ENCODE measurements at regions not wholly inside any gene's neighbourhood (a gene's known extent, or its start where the extent isn't known, plus 50 kb on each side); places are given as distances from the start of the nearest gene placed in this dataset.
"Not testable (repeated sequence)": the region's sequence is repeated elsewhere in the genome, so short reads cannot be mapped to it uniquely, and the experiment has no call there.

- H3K36me3 ChIP-seq = no peaks in the 10 kb centered on the region
- H3K4me1 ChIP-seq = no peaks in the 10 kb centered on the region
- no peak for TF ChIP-seq CTCF (IDR thresholded peaks at IDR 0.05; ENCODE audit: borderline replicate concordance)
- peaks cover 81% of the 10 kb centered on the region for H3K27me3 ChIP-seq (ENCODE audit: low read depth)
- no peak overlapping the region for H3K27ac ChIP-seq (replicated peaks)
- no peaks in the 10 kb centered on the region for H3K9me3 ChIP-seq (replicated peaks)
- intact Hi-C loops (cut with micrococcal nuclease) = no loop called here
- DNase-seq = no peak
- H3K4me3 ChIP-seq = no peak overlapping the region
Observed at GRCh38 chr14:106067935-106068334, 541.6 kb downstream of the TMEM121 start.

GRCh38 chr14:106069804-106070625 is 543.6 kb downstream of the TMEM121 start:
- Histone ChIP-seq H3K4me1 (no peaks in the 10 kb centered on the region), H3K27me3 (ENCODE audit: low read depth) (peaks cover 63% of the 10 kb centered on the region), H3K4me3 (no peak overlapping the region), H3K9me3 (replicated peaks) (no peaks in the 10 kb centered on the region), H3K36me3 (no peaks in the 10 kb centered on the region), H3K27ac (replicated peaks) (no peak overlapping the region)
- no peak for DNase-seq
- intact Hi-C loops (cut with micrococcal nuclease) = no loop called here
- TF ChIP-seq CTCF (IDR thresholded peaks at IDR 0.05; ENCODE audit: borderline replicate concordance) = no peak

- no peaks in the 10 kb centered on the region for H3K4me1 ChIP-seq
Observed at GRCh38 chr14:106080922-106081321, 554.5 kb downstream of the TMEM121 start.

GRCh38 chr14:106081721-106082120 is 555.3 kb downstream of the TMEM121 start:
- H3K4me3 ChIP-seq; DNase-seq; H3K27me3 ChIP-seq (ENCODE audit: low read depth); H3K9me3 ChIP-seq (replicated peaks); H3K27ac ChIP-seq (replicated peaks); H3K36me3 ChIP-seq; H3K4me1 ChIP-seq; intact Hi-C loops (cut with micrococcal nuclease): not testable (repeated sequence)

More at GRCh38 chr14:106080922-106081321, 554.5 kb downstream of the TMEM121 start:
- DNase-seq = no peak
- no peak for TF ChIP-seq CTCF (IDR thresholded peaks at IDR 0.05; ENCODE audit: borderline replicate concordance)
- Histone ChIP-seq H3K4me3 (no peak overlapping the region), H3K27ac (replicated peaks) (no peak overlapping the region), H3K9me3 (replicated peaks) (no peaks in the 10 kb centered on the region), H3K27me3 (ENCODE audit: low read depth) (no peaks in the 10 kb centered on the region), H3K36me3 (no peaks in the 10 kb centered on the region)
- intact Hi-C loops (cut with micrococcal nuclease) = no loop called here

GRCh38 chr14:106083082-106083481 is 556.7 kb downstream of the TMEM121 start:
- H3K4me1 ChIP-seq = no peaks in the 10 kb centered on the region
- DNase-seq = no peak
- no peak overlapping the region for H3K27ac ChIP-seq (replicated peaks)
- intact Hi-C loops (cut with micrococcal nuclease) = no loop called here
- TF ChIP-seq CTCF (IDR thresholded peaks at IDR 0.05; ENCODE audit: borderline replicate concordance) = no peak
- no peaks in the 10 kb centered on the region for H3K9me3 ChIP-seq (replicated peaks)
- H3K4me3 ChIP-seq = no peak overlapping the region
- H3K27me3 ChIP-seq (ENCODE audit: low read depth) = no peaks in the 10 kb centered on the region
- H3K36me3 ChIP-seq = no peaks in the 10 kb centered on the region

GRCh38 chr14:106087837-106088236 is 561.5 kb downstream of the TMEM121 start:
- H3K4me3 ChIP-seq = no peak overlapping the region
- H3K4me1 ChIP-seq = no peaks in the 10 kb centered on the region
- H3K27me3 ChIP-seq (ENCODE audit: low read depth) = no peaks in the 10 kb centered on the region
- H3K27ac ChIP-seq (replicated peaks) = no peak overlapping the region
- no peak for TF ChIP-seq CTCF (IDR thresholded peaks at IDR 0.05; ENCODE audit: borderline replicate concordance)
- intact Hi-C loops (cut with micrococcal nuclease) = no loop called here
- no peaks in the 10 kb centered on the region for H3K36me3 ChIP-seq
- DNase-seq = no peak
- H3K9me3 ChIP-seq (replicated peaks) = no peaks in the 10 kb centered on the region

- H3K9me3 ChIP-seq (replicated peaks); H3K4me3 ChIP-seq; H3K27ac ChIP-seq (replicated peaks); H3K27me3 ChIP-seq (ENCODE audit: low read depth); DNase-seq; H3K36me3 ChIP-seq; intact Hi-C loops (cut with micrococcal nuclease); H3K4me1 ChIP-seq: not testable (repeated sequence)
Observed at GRCh38 chr14:106088860-106089259, 562.5 kb downstream of the TMEM121 start.
